Testis (tissue), 2 donors: ENCODE measurements at regions not wholly inside any gene's neighbourhood (a gene's known extent, or its start where the extent isn't known, plus 50 kb on each side); places are given as distances from the start of the nearest gene placed in this dataset.

Experiments
- DNase-seq: peaks from one replicate; pipeline ENCODE4 v3.0.0-alpha.2; 2019
- H3K27ac ChIP-seq, 2 donors: fragments of 200-600 bp; sonication (generic); one replicate each; pipeline ENCODE4 v1.5.1; 2019
- H3K27me3 ChIP-seq: fragments of 200-600 bp; sonication (generic); one replicate; pipeline ENCODE4 v1.5.1; 2019
- H3K36me3 ChIP-seq: fragments of 200-600 bp; sonication (generic); one replicate; pipeline ENCODE4 v1.5.1; 2017; ENCODE audit warnings: low read depth; ENCODE audit errors: missing control alignments
- H3K4me1 ChIP-seq: fragments of 200-600 bp; sonication (generic); one replicate; pipeline ENCODE4 v1.5.1; 2019
- H3K4me3 ChIP-seq, 2 donors: fragments of 200-600 bp; sonication (generic); one replicate each; pipeline ENCODE4 v1.5.1; 2017 to 2019
- H3K9me3 ChIP-seq: fragments of 200-600 bp; sonication (generic); one replicate; pipeline ENCODE4 v1.5.1; 2017
- POLR2A ChIP-seq: fragments of 450-650 bp; IDR thresholded peaks from one replicate; pipeline ENCODE4 v1.6.1; 2017; ENCODE audit warnings: antibody characterized with exemption, mild to moderate bottlenecking, moderate library complexity
- WGBS, 2 donors: methylation state at CpG; one replicate each; pipeline ENCODE4 v1.1.5; 2018; 5-methylcytosine and 5-hydroxymethylcytosine counted together
- intact Hi-C: fragments of 100-400 bp; cut with DNase I; formaldehyde crosslinking; loops from one replicate; pipeline ENCODE4 v1.15.1; 2023; ENCODE audit warnings: low total_unique reads
- TF ChIP-seq, protein P1 (sequence below), 3 experiments: fragments of 450-650 bp in 2 of 3; fragments of 200-600 bp in 1 of 3; sonication (generic) in 1 of 3; IDR thresholded peaks; one replicate each; pipeline ENCODE4 v1.5.1; 2016 to 2019; ENCODE audit warnings: antibody characterized with exemption in 3 of 3, mild to moderate bottlenecking in 2 of 3, moderate library complexity in 1 of 3

DNA sequence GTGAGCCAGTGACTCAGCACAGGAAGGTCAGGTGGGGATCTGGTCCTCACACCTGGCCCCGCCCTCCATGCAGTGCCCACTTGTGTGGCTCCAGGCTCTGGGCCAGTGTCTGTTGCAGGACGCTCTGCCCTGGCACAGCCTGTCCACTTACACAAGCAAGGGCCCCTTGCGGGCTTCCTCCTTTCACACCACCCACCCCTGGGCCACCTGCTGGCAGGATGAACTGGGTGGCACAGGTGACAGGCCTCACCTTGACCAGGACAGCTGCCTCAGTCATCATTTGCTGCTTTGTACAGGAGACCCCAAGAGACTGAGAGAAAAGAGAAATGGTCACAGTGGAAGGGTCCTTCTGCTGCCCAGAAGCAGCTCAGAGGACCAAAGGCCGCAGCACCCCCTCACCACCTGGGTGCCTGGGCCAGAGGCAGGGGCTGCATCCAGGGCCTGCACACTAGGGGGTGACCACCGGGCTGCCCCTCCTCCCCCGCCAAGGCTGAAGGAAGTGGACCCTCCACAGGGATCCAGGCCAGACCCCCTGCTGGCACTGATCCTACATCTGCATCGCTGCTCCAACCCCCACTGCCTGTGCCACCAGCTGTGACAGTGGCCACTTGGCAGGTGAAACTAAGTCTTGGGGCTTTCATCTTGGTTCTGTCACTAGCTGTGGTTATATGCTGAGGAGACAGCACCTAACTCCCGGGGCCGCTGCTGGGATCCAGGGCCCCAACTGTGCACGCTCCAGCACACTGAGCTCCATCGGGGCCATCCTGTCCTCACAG, 110.3 kb downstream of the TUBA3C start:
- TF ChIP-seq, protein P1, sequence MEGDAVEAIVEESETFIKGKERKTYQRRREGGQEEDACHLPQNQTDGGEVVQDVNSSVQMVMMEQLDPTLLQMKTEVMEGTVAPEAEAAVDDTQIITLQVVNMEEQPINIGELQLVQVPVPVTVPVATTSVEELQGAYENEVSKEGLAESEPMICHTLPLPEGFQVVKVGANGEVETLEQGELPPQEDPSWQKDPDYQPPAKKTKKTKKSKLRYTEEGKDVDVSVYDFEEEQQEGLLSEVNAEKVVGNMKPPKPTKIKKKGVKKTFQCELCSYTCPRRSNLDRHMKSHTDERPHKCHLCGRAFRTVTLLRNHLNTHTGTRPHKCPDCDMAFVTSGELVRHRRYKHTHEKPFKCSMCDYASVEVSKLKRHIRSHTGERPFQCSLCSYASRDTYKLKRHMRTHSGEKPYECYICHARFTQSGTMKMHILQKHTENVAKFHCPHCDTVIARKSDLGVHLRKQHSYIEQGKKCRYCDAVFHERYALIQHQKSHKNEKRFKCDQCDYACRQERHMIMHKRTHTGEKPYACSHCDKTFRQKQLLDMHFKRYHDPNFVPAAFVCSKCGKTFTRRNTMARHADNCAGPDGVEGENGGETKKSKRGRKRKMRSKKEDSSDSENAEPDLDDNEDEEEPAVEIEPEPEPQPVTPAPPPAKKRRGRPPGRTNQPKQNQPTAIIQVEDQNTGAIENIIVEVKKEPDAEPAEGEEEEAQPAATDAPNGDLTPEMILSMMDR (IDR thresholded peaks at IDR 0.05), result no peak
- TF ChIP-seq POLR2A, result no peak
- H3K4me3 ChIP-seq, result no peak overlapping the region
- H3K4me1 ChIP-seq, result no peaks in the 10 kb centered on the region
- no peaks in the 10 kb centered on the region for H3K9me3 ChIP-seq
- intact Hi-C loops, result no loop called here
- DNase-seq, result no peak
- H3K27me3 ChIP-seq, result no peaks in the 10 kb centered on the region
- no peak overlapping the region for H3K27ac ChIP-seq
- no peaks in the 10 kb centered on the region for H3K36me3 ChIP-seq
- 86% methylated on average over 7 to 11 of the region's 11 CpGs for WGBS, 2 donors

DNA sequence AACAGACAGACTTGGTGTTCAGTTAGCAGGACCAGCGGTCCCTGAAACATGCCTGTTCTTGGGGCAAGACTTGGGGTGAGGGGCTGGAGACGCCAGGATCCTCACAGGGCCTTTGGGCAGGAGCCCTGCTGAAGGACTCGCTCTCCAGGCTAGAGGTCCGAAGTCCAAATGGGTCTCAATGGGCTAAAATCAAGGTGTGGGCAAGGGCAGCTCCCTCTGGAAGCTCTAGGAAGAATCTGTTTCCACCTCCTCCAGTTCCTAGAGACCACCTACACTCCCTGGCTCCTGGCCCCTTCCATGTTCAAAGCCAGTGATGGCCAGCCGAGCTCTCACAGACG, 111.3 kb downstream of the TUBA3C start:
- Histone ChIP-seq H3K4me3 (no peak overlapping the region), H3K36me3 (no peaks in the 10 kb centered on the region), H3K27me3 (no peaks in the 10 kb centered on the region), H3K9me3 (no peaks in the 10 kb centered on the region), H3K4me1 (no peaks in the 10 kb centered on the region), H3K27ac (no peak overlapping the region)
- DNase-seq, result no peak
- intact Hi-C loops, result no loop called here
- TF ChIP-seq POLR2A, result no peak
- TF ChIP-seq, protein P1 (IDR thresholded peaks at IDR 0.05), result no peak
- 70 to 86% methylated on average over 5 to 6 of the region's 6 CpGs for whole genome bisulfite sequencing, 2 donors

DNA sequence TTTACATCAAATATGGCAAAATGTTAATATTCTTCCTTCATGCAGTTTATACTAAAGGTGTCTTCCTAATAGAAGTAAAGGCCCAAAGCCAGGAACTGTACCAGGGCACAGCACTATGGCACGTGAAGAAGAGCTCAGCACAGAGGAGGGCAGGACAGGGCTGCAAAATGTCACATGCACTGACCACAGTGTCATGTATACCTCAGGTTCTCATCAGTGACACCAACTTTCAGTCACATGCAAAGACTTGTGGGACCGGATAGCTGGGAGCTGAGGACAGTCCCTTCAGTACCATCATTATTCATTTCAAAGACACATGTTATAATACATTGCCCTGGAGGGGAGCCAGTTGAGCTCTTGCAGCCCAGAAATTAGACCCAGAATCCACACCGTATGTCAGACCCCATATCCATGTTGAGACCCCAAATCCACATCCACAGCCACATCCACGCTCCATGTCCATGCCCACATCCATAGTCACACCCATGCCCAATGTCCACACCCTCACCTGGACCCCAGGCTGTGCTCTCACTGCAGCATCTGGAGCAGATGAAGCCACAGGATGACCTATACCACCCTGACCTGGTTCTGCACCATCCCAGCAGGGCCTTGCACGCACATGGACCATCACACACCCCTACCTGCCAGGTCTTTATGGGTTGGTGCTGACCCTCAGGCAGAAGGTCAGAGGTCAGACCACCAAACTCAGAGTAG, 111.8 kb downstream of the TUBA3C start:
- TF ChIP-seq, protein P1 (IDR thresholded peaks at IDR 0.05), result no peak
- no peak for TF ChIP-seq POLR2A
- 79 to 80% methylated on average over 5 of the region's 5 CpGs for WGBS, 2 donors
- Histone ChIP-seq H3K27me3 (no peaks in the 10 kb centered on the region), H3K4me3 (no peak overlapping the region), H3K36me3 (no peaks in the 10 kb centered on the region), H3K9me3 (no peaks in the 10 kb centered on the region), H3K27ac (no peak overlapping the region), H3K4me1 (no peaks in the 10 kb centered on the region)
- intact Hi-C loops, result no loop called here
- no peak for DNase-seq

DNA sequence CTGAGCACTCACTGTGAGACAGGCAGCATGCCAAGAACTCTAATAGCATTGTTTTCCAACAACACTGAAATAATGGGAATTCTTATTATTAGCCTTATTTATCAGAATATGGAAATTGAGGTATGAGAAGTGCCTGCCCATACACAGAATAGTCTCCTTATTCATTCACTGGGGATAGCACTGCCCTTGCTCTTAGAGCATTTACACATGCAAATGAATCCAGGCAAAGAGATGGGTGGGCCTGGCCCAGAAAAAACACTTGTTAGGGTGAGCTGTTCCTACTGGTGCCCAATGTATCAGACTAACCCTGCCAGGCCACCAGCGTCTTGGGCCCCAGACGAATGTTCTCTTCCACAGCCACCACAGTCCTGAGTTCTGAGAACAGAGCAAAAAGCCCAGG, 112.9 kb downstream of the TUBA3C start:
- no peak for DNase-seq
- intact Hi-C loops, result no loop called here

More for the DNA sequence above, 112.9 kb downstream of the TUBA3C start:
- Histone ChIP-seq H3K9me3 (no peaks in the 10 kb centered on the region), H3K4me3 (no peak overlapping the region), H3K27ac (no peak overlapping the region), H3K36me3 (no peaks in the 10 kb centered on the region), H3K4me1 (no peaks in the 10 kb centered on the region), H3K27me3 (no peaks in the 10 kb centered on the region)
- no peak for TF ChIP-seq POLR2A
- TF ChIP-seq, protein P1 (IDR thresholded peaks at IDR 0.05), result no peak
- 57 to 60% methylated on average over 2 of the region's 2 CpGs for WGBS, 2 donors
